ENCODE measurements at regions not wholly inside any gene's neighbourhood (a gene's known extent, or its start where the extent isn't known, plus 50 kb on each side); places are given as distances from the start of the nearest gene placed in this dataset.

DNA sequence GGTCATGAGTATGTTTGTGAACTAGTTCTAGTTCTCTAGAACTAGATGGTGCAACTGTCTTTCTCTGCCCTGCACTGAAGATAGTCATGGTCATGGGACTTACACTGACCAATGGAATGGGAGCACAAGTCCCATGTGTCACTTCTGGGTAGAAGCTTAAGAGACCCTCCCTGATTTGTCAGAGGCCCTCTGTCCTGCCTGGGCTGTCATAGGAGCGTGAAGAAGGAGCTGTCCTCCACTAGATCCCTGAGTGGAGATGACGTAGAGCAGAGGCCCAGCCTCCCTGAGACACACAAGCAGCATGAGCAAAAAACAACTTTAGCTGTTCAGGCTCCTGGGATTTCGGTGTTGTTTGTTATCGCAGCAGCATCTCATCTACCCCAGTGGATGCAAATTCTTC lies 514.5 kb downstream of the PREX1 start (continued):
- TF ChIP-seq SMAD5 (IDR thresholded peaks at IDR 0.05; ENCODE audit: low read depth): no peak
- TF ChIP-seq, protein P1, sequence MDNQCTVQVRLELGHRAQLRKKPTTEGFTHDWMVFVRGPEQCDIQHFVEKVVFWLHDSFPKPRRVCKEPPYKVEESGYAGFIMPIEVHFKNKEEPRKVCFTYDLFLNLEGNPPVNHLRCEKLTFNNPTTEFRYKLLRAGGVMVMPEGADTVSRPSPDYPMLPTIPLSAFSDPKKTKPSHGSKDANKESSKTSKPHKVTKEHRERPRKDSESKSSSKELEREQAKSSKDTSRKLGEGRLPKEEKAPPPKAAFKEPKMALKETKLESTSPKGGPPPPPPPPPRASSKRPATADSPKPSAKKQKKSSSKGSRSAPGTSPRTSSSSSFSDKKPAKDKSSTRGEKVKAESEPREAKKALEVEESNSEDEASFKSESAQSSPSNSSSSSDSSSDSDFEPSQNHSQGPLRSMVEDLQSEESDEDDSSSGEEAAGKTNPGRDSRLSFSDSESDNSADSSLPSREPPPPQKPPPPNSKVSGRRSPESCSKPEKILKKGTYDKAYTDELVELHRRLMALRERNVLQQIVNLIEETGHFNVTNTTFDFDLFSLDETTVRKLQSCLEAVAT (IDR thresholded peaks at IDR 0.05): no peak
- TF ChIP-seq, protein P2, sequence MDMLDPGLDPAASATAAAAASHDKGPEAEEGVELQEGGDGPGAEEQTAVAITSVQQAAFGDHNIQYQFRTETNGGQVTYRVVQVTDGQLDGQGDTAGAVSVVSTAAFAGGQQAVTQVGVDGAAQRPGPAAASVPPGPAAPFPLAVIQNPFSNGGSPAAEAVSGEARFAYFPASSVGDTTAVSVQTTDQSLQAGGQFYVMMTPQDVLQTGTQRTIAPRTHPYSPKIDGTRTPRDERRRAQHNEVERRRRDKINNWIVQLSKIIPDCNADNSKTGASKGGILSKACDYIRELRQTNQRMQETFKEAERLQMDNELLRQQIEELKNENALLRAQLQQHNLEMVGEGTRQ (IDR thresholded peaks at IDR 0.05; ENCODE audit: borderline replicate concordance, low read depth, low read length): no peak
- TF ChIP-seq ZZZ3 (IDR thresholded peaks at IDR 0.05; ENCODE audit: control insufficient read depth, insufficient read length, low read depth): no peak
- TF ChIP-seq RBBP5 (conservative IDR thresholded peaks at IDR 0.05): no peak
- no peak for TF ChIP-seq EGR1 (IDR thresholded peaks at IDR 0.05; ENCODE audit: borderline replicate concordance in 1 of 2, low read depth in 2 of 2, low read length in 2 of 2)
- TF ChIP-seq IKZF2 (IDR thresholded peaks at IDR 0.05): no peak

DNA sequence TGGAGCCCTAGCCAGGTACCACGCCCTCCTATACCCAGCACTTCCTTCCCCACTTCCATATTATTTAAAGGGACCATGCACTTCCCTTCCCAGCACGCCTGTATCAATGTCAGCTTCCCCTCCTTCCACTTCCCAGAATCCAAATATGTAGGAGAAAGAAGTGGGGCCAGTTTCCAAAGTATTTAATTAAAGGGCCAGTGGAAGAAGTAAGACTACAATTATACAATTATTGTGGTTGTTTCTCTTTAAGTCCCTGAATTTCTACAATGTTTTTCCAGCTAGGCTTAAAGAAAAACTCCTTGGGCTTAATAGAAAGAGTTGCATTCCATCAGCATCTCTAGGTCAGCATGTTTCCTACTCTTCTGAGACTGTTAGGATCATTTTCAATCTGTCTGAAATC lies 515.8 kb downstream of the PREX1 start:
- SMC1A ChIA-PET (ENCODE audit: uncharacterized antibody, unreplicated experiment): no interaction called here
- no peak for ATAC-seq
- Histone ChIP-seq H4K20me1 (ENCODE audit: control insufficient read depth, insufficient read depth) (no peaks in the 10 kb centered on the region), H3K9me3 (replicated peaks; ENCODE audit: control insufficient read depth, insufficient read depth, low read length) (no peaks in the 10 kb centered on the region), H3K4me1 (ENCODE audit: control insufficient read depth, insufficient read depth, low read length) (no peaks in the 10 kb centered on the region), H3K9ac (ENCODE audit: control insufficient read depth, insufficient read depth, low read length) (no peak overlapping the region), H3K36me3 (ENCODE audit: control insufficient read depth in 2 of 2, insufficient read depth in 2 of 2, low read length in 1 of 2) (no peaks in the 10 kb centered on the region), H3K4me2 (ENCODE audit: control insufficient read depth, insufficient read depth) (no peak overlapping the region), H3K27ac (ENCODE audit: control insufficient read depth, insufficient read depth) (no peak overlapping the region), H2AFZ (ENCODE audit: control insufficient read depth, low read depth, low read length) (no peak overlapping the region), H3K4me3 (no peak overlapping the region), H3K79me2 (ENCODE audit: control insufficient read depth, insufficient read depth, low read length) (no peaks in the 10 kb centered on the region), H3K27me3 (replicated peaks in 1 of 2; ENCODE audit: control insufficient read depth in 2 of 2, insufficient read depth in 2 of 2, low read length in 1 of 2) (no peaks in the 10 kb centered on the region; a peak in 2 of 4 replicates)
- in situ Hi-C loops (cut with MboI) (no loop called here), intact Hi-C loops (cut with micrococcal nuclease; ENCODE audit: unreplicated experiment) (no loop called here)
- CTCF ChIA-PET: no interaction called here
- POLR2A ChIA-PET: no interaction called here
- WGBS (ENCODE audit: insufficient coverage, insufficient replicate concordance, low lambda C conversion rate, missing lambda C conversion rate): 17% methylated on average over 2 of the region's 2 CpGs
- DNase-seq (ENCODE audit: low read depth, low spot score): no peak
- no TSS peak for BruUV-seq (replicated peaks)
- FAIRE-seq: no peak
- TF ChIP-seq RFX5 (IDR thresholded peaks at IDR 0.05; ENCODE audit: low read depth, low read length) (no peak), NFIC (IDR thresholded peaks at IDR 0.05; ENCODE audit: low read depth, low read length) (no peak), ZZZ3 (IDR thresholded peaks at IDR 0.05; ENCODE audit: control insufficient read depth, insufficient read length, low read depth) (no peak), ZNF217 (IDR thresholded peaks at IDR 0.05) (no peak), ZNF622 (IDR thresholded peaks at IDR 0.05) (no peak), MEF2B (IDR thresholded peaks at IDR 0.05; ENCODE audit: partially characterized antibody, poor library complexity, severe bottlenecking) (no peak), RAD21 (IDR thresholded peaks at IDR 0.05; ENCODE audit: insufficient read depth, low read depth, low read length) (no peak)
- TF ChIP-seq, protein P3, sequence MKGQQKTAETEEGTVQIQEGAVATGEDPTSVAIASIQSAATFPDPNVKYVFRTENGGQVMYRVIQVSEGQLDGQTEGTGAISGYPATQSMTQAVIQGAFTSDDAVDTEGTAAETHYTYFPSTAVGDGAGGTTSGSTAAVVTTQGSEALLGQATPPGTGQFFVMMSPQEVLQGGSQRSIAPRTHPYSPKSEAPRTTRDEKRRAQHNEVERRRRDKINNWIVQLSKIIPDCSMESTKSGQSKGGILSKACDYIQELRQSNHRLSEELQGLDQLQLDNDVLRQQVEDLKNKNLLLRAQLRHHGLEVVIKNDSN (IDR thresholded peaks at IDR 0.05; ENCODE audit: borderline replicate concordance, extremely low read length, insufficient read depth, low read depth, low read length): no peak
- TF ChIP-seq, protein P4, sequence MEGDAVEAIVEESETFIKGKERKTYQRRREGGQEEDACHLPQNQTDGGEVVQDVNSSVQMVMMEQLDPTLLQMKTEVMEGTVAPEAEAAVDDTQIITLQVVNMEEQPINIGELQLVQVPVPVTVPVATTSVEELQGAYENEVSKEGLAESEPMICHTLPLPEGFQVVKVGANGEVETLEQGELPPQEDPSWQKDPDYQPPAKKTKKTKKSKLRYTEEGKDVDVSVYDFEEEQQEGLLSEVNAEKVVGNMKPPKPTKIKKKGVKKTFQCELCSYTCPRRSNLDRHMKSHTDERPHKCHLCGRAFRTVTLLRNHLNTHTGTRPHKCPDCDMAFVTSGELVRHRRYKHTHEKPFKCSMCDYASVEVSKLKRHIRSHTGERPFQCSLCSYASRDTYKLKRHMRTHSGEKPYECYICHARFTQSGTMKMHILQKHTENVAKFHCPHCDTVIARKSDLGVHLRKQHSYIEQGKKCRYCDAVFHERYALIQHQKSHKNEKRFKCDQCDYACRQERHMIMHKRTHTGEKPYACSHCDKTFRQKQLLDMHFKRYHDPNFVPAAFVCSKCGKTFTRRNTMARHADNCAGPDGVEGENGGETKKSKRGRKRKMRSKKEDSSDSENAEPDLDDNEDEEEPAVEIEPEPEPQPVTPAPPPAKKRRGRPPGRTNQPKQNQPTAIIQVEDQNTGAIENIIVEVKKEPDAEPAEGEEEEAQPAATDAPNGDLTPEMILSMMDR (IDR thresholded peaks at IDR 0.05 in 2 of 3, conservative IDR thresholded peaks at IDR 0.05 in 1 of 3; ENCODE audit: control insufficient read depth in 2 of 3, extremely low read depth in 1 of 3, insufficient read depth in 1 of 3, low read depth in 3 of 3, low read length in 3 of 3): no peak
- TF ChIP-seq, protein P5, sequence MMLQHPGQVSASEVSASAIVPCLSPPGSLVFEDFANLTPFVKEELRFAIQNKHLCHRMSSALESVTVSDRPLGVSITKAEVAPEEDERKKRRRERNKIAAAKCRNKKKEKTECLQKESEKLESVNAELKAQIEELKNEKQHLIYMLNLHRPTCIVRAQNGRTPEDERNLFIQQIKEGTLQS (IDR thresholded peaks at IDR 0.05; ENCODE audit: borderline replicate concordance, extremely low read depth, low read depth, low read length): no peak
- RAD21 ChIA-PET (ENCODE audit: unreplicated experiment): no interaction called here
